Head of caudate nucleus (tissue), 42 donors: ENCODE measurements at regions not wholly inside any gene's neighbourhood (a gene's known extent, or its start where the extent isn't known, plus 50 kb on each side); places are given as distances from the start of the nearest gene placed in this dataset.

ENCODE experiments used
- DNase-seq, 42 donors: peaks; one replicate each; pipeline versions ENCODE4 v3.0.0 to v3.0.0-alpha.2; 2020 to 2021; ENCODE audit warnings: mixed read lengths in 7 of 42
- intact Hi-C: fragments of 100-400 bp; cut with DNase I; formaldehyde crosslinking; loops from one replicate; pipeline ENCODE4 v1.15.0; 2022

GRCh38 chr6:169970306-169970988, 219.0 kb downstream of the ERMARD start:
- intact Hi-C loops, result no loop called here
- peak in 20 of 42 donors; percentile 2 to 37 (median 8) for DNase-seq

DNA sequence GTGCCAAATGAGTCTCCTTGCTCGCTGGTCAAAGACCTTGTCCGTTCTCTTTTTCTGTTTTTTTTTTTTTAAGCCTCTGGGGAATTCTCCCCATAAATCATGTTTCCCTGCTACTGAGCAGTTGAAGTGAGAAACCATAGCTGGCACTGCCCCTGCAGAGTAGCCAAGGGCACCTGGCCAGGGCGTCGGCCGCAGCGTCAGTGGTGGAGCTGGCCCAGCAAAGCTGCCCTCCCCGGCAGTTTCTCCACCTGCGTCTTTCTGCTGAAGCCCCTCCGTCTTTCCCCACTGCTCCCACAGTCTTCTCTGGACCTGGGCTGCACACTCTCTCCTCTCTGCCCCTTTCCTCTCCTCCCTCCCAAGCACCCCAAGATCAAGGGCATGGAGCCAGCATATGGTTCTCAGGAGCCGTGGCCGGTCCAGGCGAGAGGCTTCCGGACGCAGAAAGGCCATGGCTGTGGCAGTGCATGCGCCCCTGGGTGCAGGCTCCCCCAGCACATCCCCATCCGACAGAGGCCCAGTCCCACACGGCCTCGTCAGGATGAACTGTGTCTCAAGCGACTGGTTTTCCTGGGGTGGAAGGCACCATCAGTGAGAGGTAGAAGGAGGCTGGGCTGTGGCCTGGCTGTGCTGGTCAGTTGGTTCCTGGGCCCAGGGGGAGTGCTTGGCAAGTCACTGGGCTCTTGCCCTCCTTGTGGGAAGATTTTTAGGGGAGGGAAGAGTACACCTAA, 218.1 kb downstream of the ERMARD start:
- peak in 21 of 42 donors; percentile 1 to 39 (median 10) for DNase-seq
- intact Hi-C loops, result no loop called here

DNA sequence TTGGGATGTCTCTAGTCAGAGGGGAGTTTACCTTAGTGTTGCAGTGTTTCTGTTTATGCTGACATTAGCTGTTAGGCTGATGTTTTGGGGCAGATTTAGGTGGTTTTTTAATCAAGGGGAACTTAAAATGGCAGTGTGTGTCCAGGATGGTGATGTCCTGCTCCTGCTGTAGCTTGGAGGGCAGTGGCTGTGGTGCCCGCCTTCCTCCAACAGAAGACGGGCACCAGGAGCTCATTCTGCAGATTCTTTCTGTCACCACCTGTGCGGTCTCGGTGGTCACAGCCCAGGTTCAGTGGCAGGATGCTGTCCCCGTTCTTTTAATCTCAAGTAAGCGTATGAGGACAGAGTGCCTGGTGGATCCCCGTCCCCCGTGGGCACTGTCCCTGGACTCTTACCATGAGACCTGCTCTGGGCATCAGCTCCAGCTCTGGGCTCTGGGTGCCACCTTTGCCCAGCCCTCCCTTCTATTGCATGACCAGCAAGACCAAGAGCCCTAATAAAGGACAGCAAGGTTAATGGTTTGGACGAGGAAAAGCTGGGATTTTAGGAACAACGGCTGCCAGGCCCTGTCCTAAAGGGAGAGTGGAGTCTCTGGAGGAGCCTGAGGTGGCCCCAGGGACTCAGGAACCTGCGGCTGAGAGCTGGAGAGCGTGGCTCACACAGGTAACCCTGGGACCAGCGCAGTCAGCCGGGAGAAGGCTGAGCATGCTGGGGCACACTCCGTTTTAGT, 217.3 kb downstream of the ERMARD start:
- intact Hi-C loops, result no loop called here

GRCh38 chr6:169967687-169968086, 216.3 kb downstream of the ERMARD start:
- intact Hi-C loops, result no loop called here
- DNase-seq, result peak in 1 of 42 donors; percentile 5

More for the DNA sequence above, 217.3 kb downstream of the ERMARD start:
- peak in 21 of 42 donors; percentile 2 to 42 (median 8) for DNase-seq

DNA sequence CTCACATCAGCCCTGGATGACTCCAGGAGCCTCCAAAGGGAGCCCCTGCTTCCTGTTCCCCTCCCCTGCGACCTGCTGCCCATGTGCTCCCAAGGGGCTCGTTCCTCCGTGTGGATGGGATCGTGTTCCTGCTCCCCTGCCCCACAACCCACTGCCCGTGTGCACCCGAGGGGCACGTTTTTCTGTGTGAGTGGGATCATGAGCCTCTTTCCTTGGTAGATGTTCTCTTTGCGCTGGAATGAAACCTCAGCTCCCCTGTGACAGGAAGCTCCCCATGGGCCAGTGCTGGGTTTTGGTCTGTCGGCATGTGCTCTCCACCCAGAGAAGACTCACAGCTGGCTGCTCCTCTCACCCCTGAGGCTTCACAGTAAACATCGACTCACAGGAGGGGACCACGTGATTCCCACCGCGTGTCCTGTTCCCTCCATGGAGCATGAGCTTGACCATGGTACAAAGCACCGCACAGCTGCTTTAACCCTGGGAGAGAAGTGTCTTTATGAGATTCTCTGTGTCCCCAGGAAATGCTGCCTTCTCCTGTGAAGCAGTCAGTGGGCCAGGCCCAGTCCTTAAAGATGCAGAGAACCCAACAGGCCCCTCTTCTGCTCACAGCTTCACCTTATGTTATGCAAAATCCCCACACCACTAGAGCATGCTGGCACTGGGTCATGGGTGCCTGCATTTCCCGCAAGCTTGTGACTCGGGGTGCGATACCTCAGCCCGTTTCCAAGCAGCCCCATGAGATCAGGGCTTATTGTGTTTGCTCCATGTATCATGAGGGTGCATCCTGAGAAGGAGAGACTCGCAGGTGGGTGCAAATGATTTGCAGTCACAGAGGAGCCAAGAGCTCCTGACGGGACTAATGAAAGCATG, 215.1 kb downstream of the ERMARD start:
- intact Hi-C loops, result no loop called here
- DNase-seq, result peak in 8 of 42 donors; percentile 3 to 37 (median 10)

DNA sequence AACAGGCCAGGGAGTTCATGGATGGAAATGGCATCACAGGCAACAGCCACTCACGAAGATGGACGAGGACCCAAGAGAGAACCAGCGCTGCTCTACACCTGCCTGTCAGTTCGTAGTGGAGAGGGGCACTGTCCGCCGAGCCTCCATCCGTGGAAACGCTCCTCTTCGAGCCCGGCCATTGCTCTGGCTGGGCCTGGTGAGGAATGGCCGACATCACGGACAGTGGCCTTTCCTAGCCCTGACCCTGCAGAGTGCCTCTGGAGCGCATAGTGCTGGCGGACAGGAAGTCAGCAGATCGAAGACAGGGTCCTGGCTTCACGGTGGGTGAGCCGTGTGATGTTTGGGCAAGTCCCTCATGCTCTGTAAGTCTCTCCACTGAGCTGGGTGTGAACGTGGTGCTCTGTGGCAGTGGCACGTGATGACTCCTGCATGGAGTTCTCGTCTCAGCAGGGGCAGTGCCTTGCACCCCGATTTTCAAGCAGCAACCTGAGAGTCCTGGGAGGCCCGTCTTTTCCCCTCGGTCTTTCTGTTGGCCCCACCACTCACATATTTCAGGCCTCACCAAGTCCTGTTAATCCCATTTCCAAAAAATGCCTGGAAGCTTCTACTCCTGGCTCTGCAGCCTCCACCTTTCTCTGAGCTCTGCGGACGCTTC, 214.4 kb downstream of the ERMARD start:
- intact Hi-C loops, result no loop called here
- DNase-seq, result peak in 10 of 42 donors; percentile 3 to 32 (median 10)

- peak in 13 of 42 donors; percentile 8 to 58 (median 28) for DNase-seq
- intact Hi-C loops, result no loop called here
Observed at GRCh38 chr6:169965239-169965638, 213.8 kb downstream of the ERMARD start.

DNA sequence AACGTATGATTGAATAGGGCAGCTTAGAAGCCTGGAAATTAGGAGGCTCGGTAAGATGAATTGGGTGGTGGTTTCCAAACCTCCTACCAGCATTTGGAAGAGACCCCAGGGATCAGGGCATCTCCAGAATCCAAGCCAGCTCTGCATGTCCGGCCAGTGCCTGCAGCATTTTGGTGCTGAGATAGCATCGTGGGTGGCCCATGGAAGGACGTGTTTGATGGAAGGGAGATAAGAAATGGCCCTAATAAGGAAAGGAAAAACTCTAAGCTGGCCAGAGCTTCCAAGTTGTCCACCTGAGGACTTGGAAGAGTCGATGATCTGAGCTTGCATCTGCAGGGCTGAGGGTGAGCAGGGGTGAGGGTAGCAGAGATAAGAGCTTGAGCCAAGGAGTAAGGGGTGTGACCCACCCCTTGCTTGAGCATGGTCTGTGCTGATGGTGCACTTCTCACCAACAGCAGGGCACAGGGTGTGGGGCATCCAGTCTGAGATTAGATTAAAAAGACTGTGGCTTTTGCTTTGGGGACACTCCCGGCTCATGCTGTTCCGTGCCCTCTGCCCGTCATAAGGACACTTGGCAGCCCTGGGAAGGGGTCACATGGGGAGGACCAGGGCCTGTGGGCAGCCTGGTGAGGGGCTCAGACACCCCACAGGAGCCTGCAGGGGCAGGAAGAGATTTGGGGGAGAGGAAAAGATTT, 213.2 kb downstream of the ERMARD start:
- intact Hi-C loops, result loop anchor here (5.0 kb wide), 1 partner anchor 328 kb away; the partner anchor contains the start of gene DLL1
- peak in 10 of 42 donors; percentile 5 to 41 (median 10) for DNase-seq

GRCh38 chr6:169963581-169964297, 212.3 kb downstream of the ERMARD start:
- peak in 22 of 42 donors; percentile 8 to 62 (median 30) for DNase-seq
- intact Hi-C loops, result loop anchor here (5.0 kb wide), 1 partner anchor 329 kb away; the partner anchor contains the start of gene DLL1

DNA sequence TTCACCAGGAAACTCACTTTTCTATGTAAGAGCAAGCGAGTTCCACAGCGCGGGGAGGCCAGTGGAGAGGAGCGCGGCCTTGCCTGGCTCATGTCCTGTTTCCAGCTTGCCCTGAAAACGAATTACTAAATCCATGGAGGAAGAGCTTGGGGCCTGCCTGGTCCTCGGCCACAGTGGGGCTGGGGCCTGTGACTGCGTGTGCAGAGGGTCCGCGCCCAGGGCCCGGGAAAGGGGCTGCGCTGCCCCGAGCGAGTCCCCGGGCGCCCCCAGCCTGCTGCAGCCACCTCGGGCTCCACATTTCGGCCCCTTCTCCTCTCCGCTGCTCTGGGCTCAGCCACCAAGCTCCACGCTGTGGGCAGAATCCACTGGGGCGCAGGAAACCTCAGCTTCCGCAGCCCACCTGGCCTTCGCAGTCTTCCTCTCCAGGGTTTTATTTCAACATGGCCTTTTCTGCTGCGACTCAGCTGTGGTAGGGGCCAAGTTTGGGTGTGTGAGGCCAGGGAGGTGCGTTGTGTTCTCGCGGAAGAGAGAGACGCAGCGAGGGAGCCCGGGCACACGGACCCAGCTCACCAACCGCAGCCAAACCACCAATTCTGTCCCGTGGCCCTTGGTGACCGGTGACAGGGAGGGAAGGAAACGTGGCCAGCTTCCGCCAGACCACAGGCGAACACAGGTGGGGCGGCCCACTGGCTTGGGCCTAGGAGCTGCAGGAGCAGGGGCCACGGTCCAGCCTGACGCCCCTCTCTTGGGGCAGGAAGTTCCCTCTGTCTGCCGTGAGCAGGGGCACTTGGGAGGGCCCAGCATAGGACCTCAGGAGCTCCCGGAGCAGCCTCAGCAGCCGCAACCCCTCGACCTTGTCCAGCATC, 211.4 kb downstream of the ERMARD start:
- intact Hi-C loops, result loop anchor here (5.0 kb wide), 1 partner anchor 329 kb away; the partner anchor contains the start of gene DLL1
- peak in 18 of 42 donors; percentile 1 to 48 (median 14) for DNase-seq

GRCh38 chr6:169961772-169962561, 210.5 kb downstream of the ERMARD start:
- DNase-seq, result peak in 40 of 42 donors; percentile 20 to 78 (median 54)
- intact Hi-C loops, result loop anchor here (5.0 kb wide), 1 partner anchor 330 kb away; the partner anchor contains the start of gene DLL1

GRCh38 chr6:169960886-169961611, 209.6 kb downstream of the ERMARD start:
- peak in 16 of 42 donors; percentile 4 to 40 (median 10) for DNase-seq
- intact Hi-C loops, result loop anchor here (5.0 kb wide), 1 partner anchor 331 kb away; the partner anchor contains the start of gene DLL1

GRCh38 chr6:169960521-169960885, 209.1 kb downstream of the ERMARD start:
- peak in 13 of 42 donors; percentile 2 to 37 (median 17) for DNase-seq
- intact Hi-C loops, result loop anchor here (5.0 kb wide), 1 partner anchor 332 kb away; the partner anchor contains the start of gene DLL1

GRCh38 chr6:169960003-169960344, 208.6 kb downstream of the ERMARD start:
- peak in 7 of 42 donors; percentile 2 to 19 (median 6) for DNase-seq
- intact Hi-C loops, result loop anchor here (5.0 kb wide), 1 partner anchor 332 kb away; the partner anchor contains the start of gene DLL1
